ENCODE measurements at regions not wholly inside any gene's neighbourhood (a gene's known extent, or its start where the extent isn't known, plus 50 kb on each side); places are given as distances from the start of the nearest gene placed in this dataset.

- Histone ChIP-seq H3K27me3 (ENCODE audit: control insufficient read depth in 4 of 4, insufficient read depth in 4 of 4, low read length in 3 of 4) (no peaks in the 10 kb centered on the region), H3K36me3 (ENCODE audit: control insufficient read depth in 4 of 4, insufficient read depth in 3 of 4, low read depth in 1 of 4, low read length in 3 of 4) (no peaks in the 10 kb centered on the region), H3K9me3 (ENCODE audit: control insufficient read depth in 4 of 4, low read length in 3 of 4) (no peaks in the 10 kb centered on the region), H3K4me1 (ENCODE audit: control insufficient read depth in 4 of 4, insufficient read depth in 4 of 4, low read length in 3 of 4) (no peaks in the 10 kb centered on the region), H3K4me3 (ENCODE audit: low read depth in 1 of 3, low read length in 3 of 3) (no peak overlapping the region), H3K27ac (ENCODE audit: low read depth in 1 of 2, low read length in 2 of 2) (no peak overlapping the region), H3K9ac (ENCODE audit: low read depth in 1 of 2, low read length in 2 of 2) (no peak overlapping the region)
- TF ChIP-seq NR2F2 (IDR thresholded peaks at IDR 0.05) = no peak
- TF ChIP-seq JUND (IDR thresholded peaks at IDR 0.05) = no peak
- no peak for TF ChIP-seq YY1 (IDR thresholded peaks at IDR 0.05)
- no peak for TF ChIP-seq CTCF (IDR thresholded peaks at IDR 0.05; ENCODE audit: low read depth, low read length, missing input control)
- TF ChIP-seq RAD21 (IDR thresholded peaks at IDR 0.05) = no peak
- TF ChIP-seq FOXA2 (IDR thresholded peaks at IDR 0.05) = no peak
- TF ChIP-seq, protein P1, sequence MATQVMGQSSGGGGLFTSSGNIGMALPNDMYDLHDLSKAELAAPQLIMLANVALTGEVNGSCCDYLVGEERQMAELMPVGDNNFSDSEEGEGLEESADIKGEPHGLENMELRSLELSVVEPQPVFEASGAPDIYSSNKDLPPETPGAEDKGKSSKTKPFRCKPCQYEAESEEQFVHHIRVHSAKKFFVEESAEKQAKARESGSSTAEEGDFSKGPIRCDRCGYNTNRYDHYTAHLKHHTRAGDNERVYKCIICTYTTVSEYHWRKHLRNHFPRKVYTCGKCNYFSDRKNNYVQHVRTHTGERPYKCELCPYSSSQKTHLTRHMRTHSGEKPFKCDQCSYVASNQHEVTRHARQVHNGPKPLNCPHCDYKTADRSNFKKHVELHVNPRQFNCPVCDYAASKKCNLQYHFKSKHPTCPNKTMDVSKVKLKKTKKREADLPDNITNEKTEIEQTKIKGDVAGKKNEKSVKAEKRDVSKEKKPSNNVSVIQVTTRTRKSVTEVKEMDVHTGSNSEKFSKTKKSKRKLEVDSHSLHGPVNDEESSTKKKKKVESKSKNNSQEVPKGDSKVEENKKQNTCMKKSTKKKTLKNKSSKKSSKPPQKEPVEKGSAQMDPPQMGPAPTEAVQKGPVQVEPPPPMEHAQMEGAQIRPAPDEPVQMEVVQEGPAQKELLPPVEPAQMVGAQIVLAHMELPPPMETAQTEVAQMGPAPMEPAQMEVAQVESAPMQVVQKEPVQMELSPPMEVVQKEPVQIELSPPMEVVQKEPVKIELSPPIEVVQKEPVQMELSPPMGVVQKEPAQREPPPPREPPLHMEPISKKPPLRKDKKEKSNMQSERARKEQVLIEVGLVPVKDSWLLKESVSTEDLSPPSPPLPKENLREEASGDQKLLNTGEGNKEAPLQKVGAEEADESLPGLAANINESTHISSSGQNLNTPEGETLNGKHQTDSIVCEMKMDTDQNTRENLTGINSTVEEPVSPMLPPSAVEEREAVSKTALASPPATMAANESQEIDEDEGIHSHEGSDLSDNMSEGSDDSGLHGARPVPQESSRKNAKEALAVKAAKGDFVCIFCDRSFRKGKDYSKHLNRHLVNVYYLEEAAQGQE (IDR thresholded peaks at IDR 0.05) = no peak
- TF ChIP-seq ATF3 (IDR thresholded peaks at IDR 0.05) = no peak
- WGBS = 90% methylated on average over 7 of the region's 7 CpGs
- DNase-seq (ENCODE audit: low spot score) = no peak
Observed at GRCh38 chr12:92046557-92047392, 98.9 kb downstream of the BTG1 start.

- WGBS = 95% methylated on average over 2 of the region's 2 CpGs
- Histone ChIP-seq H3K27ac (ENCODE audit: low read depth in 1 of 2, low read length in 2 of 2) (no peak overlapping the region), H3K27me3 (ENCODE audit: control insufficient read depth in 4 of 4, insufficient read depth in 4 of 4, low read length in 3 of 4) (no peaks in the 10 kb centered on the region), H3K9ac (ENCODE audit: low read depth in 1 of 2, low read length in 2 of 2) (no peak overlapping the region), H3K4me1 (ENCODE audit: control insufficient read depth in 4 of 4, insufficient read depth in 4 of 4, low read length in 3 of 4) (no peaks in the 10 kb centered on the region), H3K36me3 (ENCODE audit: control insufficient read depth in 4 of 4, insufficient read depth in 3 of 4, low read depth in 1 of 4, low read length in 3 of 4) (no peaks in the 10 kb centered on the region), H3K4me3 (ENCODE audit: low read depth in 1 of 3, low read length in 3 of 3) (no peak overlapping the region), H3K9me3 (ENCODE audit: control insufficient read depth in 4 of 4, low read length in 3 of 4) (no peaks in the 10 kb centered on the region)
- no peak for DNase-seq (ENCODE audit: low spot score)
- TF ChIP-seq CTCF (IDR thresholded peaks at IDR 0.05; ENCODE audit: low read depth, low read length, missing input control) (no peak), NR2F2 (IDR thresholded peaks at IDR 0.05) (no peak), JUND (IDR thresholded peaks at IDR 0.05) (no peak), MAX (IDR thresholded peaks at IDR 0.05) (no peak), HNF4G (IDR thresholded peaks at IDR 0.05) (no peak), RXRA (IDR thresholded peaks at IDR 0.05) (no peak)
- TF ChIP-seq, protein P2, sequence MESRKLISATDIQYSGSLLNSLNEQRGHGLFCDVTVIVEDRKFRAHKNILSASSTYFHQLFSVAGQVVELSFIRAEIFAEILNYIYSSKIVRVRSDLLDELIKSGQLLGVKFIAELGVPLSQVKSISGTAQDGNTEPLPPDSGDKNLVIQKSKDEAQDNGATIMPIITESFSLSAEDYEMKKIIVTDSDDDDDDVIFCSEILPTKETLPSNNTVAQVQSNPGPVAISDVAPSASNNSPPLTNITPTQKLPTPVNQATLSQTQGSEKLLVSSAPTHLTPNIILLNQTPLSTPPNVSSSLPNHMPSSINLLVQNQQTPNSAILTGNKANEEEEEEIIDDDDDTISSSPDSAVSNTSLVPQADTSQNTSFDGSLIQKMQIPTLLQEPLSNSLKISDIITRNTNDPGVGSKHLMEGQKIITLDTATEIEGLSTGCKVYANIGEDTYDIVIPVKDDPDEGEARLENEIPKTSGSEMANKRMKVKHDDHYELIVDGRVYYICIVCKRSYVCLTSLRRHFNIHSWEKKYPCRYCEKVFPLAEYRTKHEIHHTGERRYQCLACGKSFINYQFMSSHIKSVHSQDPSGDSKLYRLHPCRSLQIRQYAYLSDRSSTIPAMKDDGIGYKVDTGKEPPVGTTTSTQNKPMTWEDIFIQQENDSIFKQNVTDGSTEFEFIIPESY (IDR thresholded peaks at IDR 0.05) = no peak
Observed at GRCh38 chr12:92045852-92046251, 99.8 kb downstream of the BTG1 start.

Data from liver (tissue), 8 donors.